Fibroblast of skin of back (primary cell): ENCODE measurements at regions not wholly inside any gene's neighbourhood (a gene's known extent, or its start where the extent isn't known, plus 50 kb on each side); places are given as distances from the start of the nearest gene placed in this dataset.

Experiments used
- DNase-seq: peaks from one replicate; pipeline ENCODE4 v3.0.0-alpha.2; 2013

GRCh38 chr9:108016446-108016845 lies 526.9 kb upstream of the KLF4 start:
- no peak for DNase-seq

DNA sequence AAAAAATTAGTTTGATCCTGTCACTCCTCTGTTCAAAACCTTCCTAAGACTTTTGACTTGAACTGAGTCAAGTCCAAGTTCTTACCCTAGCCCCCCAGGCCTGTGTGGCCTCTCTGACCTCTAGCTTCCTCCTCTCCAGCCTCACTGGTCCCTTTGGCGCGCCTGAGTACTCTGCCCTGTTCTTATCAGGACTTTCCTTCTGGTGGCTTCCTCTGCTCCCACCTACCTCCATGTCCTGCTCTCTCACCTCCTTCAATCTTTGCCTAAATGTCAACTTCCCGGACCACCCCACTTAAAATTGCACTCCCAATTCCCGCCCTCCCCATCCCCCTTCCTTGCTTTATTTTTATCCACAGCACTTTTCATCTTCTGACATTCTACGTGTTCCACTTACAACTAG lies 526.1 kb upstream of the KLF4 start:
- no peak for DNase-seq

GRCh38 chr9:108014353-108014752 lies 524.8 kb upstream of the KLF4 start:
- no peak for DNase-seq

DNA sequence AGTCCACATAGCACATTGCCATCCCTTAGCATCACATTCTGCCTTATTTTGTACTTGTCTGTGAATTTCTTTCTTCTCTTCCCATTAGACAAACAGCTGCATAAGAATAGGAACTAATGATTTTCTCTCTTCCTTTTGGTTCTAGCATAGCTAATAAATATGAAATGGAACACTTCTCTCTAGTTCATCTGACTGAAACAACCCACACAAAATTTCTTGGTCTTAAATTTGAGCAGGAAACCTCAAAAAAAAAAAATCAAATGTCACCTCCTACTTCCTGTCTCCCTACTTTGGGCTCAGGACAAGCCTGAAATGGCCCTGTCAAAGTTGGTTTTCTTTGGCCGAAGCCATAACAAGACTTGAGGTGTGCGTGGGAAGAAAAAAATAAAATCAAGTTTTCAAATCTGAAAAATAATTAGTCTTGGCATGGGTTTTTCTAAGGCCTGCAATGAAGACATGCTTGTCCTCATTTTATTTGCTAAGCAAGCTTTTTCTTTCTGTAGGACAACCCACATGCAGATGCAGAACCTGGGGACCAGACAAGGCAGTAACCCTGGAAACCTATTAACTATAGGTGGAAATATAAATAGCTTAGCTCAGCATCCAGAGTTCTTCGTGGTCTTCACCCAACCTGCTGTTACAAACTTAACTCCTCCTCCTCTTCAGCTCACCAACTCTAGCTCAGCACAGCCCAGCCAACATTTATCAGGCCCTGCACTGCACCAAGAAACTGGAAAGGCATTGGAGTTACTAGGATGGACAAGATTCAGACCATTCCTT lies 523.5 kb upstream of the KLF4 start:
- no peak for DNase-seq

DNA sequence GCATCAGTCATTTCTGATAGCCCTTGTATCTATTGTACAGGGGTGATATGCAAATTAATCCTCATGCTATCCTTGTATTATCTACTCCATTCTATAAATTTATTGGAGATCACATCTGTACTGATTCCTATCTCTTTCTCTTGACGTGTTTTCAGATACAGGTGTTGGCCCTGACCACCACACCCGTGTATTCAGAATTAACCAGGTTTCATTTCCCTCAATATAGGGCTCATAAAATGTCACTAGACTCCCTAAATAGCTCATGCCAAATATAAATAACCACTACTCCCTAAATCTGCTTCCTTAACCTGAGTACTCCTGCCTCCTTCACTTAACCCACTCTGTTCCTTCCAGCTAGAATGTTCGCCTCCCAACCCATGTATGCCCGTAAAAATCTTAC lies 522.8 kb upstream of the KLF4 start:
- no peak for DNase-seq

- DNase-seq: no peak
These were observed 514.0 kb upstream of the KLF4 start for GRCh38 chr9:108003526-108003925.

DNA sequence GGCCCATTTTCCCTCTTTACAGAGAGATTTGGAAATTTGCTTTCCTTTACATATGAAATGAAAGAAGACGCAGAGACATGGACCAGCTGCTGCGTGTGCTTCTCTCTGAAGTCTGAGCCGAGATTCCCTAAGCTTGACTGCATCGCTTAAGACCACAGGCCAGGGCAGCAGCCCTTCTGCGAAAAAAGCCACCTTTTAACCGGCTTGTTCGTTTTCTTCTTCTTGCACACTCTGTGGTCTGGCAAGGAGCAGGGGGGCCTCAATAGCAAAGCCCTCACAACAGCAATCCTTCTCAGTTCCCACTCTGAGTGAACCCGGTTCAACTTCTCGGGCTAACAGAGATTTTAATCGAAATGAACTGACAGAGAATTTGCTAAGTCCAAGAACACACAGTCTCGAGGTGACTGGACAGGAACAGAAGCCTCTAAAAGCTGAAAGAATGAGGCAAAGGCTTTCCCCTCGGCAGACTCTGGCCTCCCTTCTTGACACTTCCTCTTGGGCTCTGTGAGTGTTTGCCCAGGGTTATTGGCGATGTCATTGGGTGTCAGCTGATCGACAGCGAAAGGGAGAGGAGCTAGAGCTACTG lies 512.9 kb upstream of the KLF4 start:
- DNase-seq: no peak

GRCh38 chr9:108001237-108001636 lies 511.7 kb upstream of the KLF4 start:
- DNase-seq: no peak

- DNase-seq: no peak
These were observed 510.3 kb upstream of the KLF4 start for GRCh38 chr9:107999890-108000289.

DNA sequence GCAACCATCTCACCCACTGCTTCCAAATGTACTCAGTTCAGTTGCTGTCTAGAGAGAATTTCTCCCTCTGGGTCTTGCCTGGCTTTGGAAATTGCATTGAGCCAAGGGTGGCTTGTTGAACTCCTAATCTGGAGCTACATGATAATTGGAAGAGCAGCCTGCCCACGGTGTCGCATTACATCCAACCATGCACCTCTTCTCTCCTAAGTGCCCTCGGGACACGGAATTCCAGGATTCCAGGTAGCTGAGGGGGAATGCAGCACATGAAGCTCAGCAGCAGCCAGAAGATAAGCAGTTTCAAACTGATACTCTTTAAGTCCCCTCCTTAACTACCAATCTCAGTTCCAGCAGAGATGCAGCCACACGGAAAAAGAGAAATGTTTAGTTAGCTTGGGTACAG lies 509.4 kb upstream of the KLF4 start:
- DNase-seq: no peak

DNA sequence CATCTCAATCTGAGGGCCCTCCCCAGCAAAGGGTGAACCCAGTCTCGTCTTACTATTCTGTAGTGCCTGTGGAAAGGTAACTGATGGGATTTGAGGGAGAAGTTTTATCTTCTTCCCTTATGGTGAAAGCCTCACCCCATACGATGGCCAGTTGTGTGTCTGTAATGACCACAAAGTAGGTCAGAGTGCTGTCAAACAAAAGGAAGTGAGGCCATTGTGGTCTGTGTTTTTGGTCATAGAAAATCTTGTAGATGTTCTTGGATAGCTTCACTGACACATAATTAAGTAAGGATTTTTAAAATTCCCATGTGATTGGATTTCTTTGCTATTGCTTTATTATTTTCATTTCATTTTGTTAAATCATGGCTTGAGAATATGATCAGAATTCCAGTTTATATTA lies 505.1 kb upstream of the KLF4 start:
- no peak for DNase-seq

DNA sequence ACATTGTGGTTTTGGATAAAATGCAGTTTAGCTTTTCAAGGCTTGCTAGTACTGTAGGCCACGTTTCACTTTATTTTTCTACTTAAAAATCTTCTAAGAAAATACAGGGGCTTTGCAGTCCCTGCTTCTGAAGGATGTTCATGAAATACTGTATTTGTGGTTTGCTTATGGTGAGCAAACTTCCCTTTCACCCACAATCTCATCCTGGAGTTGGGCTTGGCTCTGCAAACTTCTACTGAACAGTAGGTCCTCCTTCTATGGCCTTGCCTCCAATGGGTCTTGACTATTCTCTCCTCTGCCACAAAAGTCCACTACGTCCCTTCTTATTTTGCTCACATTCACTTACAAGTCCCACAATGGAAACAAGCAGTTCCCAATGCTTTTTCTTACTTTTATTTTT lies 502.7 kb upstream of the KLF4 start:
- no peak for DNase-seq

- DNase-seq: no peak
These were observed 502.0 kb upstream of the KLF4 start for GRCh38 chr9:107991581-107991980.

- no peak for DNase-seq
These were observed 500.0 kb upstream of the KLF4 start for GRCh38 chr9:107989544-107989943.

- peak; percentile 20 for DNase-seq
These were observed 499.5 kb upstream of the KLF4 start for GRCh38 chr9:107989099-107989498.

- DNase-seq: no peak
These were observed 495.4 kb upstream of the KLF4 start for GRCh38 chr9:107984956-107985355.

- no peak for DNase-seq
These were observed 494.2 kb upstream of the KLF4 start for GRCh38 chr9:107983762-107984161.

DNA sequence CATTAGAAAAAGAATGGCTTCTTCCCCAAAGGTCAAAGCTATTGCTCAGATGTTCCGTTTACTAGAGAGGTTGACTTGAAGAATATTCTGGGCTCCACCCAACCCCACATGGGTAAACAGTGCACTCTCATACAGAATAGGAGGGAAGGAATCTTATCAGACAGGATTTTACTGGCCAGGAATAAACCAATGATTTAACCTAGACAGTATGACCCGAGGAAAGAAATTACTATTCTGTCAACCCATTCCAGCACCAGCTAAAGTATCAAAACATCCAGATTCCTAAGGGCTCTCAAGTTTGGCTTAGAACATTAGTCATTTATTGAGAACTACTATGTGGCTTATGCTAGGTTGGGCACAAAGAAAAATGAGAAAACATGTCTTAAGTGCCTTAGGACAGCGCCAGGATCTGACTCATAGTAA lies 493.6 kb upstream of the KLF4 start:
- peak; percentile 84 for DNase-seq

DNA sequence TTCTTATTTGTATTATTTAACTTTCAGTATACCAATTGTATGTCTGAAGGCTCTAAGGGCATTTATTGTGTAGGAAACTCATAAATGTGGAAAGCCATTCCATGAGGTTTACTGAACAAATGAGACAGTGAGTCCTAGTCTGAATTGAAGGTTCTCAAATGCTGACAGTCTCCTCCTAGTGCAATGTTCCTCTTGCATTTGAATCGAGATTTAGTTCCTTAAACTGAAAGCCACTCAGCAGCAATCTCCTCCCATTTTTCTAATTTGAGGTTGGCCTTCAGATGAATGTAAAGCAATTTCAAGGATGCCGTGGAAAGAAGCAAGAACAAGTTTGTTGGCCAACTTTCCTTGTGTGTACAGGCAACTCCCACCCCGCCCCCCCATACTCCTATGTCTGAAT lies 493.2 kb upstream of the KLF4 start:
- DNase-seq: no peak

- DNase-seq: no peak
These were observed 492.4 kb upstream of the KLF4 start for GRCh38 chr9:107982001-107982400.

GRCh38 chr9:107980984-107981383 lies 491.4 kb upstream of the KLF4 start:
- no peak for DNase-seq

GRCh38 chr9:107976767-107977166 lies 487.2 kb upstream of the KLF4 start:
- no peak for DNase-seq

GRCh38 chr9:107975426-107976010 lies 485.9 kb upstream of the KLF4 start:
- DNase-seq: no peak

- no peak for DNase-seq
These were observed 483.9 kb upstream of the KLF4 start for GRCh38 chr9:107973451-107973850.
